Right cardiac atrium (tissue), 5 donors: ENCODE measurements at regions not wholly inside any gene's neighbourhood (a gene's known extent, or its start where the extent isn't known, plus 50 kb on each side); places are given as distances from the start of the nearest gene placed in this dataset.

Source experiments
- ATAC-seq, 2 donors: fragments of 200-7000 bp; cut with Tn5 transposase; one replicate each; pipeline versions ENCODE4 v1.8.0 to v1.9.1; 2020; ENCODE audit warnings: moderate library complexity in 2 of 2, mild to moderate bottlenecking in 1 of 2
- DNase-seq, 3 donors: peaks; one replicate each; pipeline ENCODE4 v3.0.0-alpha.2; 2020
- H3K27ac ChIP-seq: one replicate; pipeline ENCODE4 v1.5.1; 2013; ENCODE audit warnings: mild to moderate bottlenecking, low read length, control low read depth, moderate library complexity
- H3K27me3 ChIP-seq: one replicate; pipeline ENCODE4 v1.6.1; 2013; ENCODE audit not compliant: control insufficient read depth, insufficient read depth
- H3K4me1 ChIP-seq: one replicate; pipeline ENCODE4 v1.6.1; 2013; ENCODE audit warnings: low read length; ENCODE audit not compliant: control insufficient read depth, insufficient read depth
- H3K4me3 ChIP-seq: one replicate; pipeline ENCODE4 v1.5.1; 2013; ENCODE audit warnings: low read length, control low read depth
- H3K9me3 ChIP-seq: one replicate; pipeline ENCODE4 v1.6.1; 2013; ENCODE audit warnings: low read length; ENCODE audit not compliant: control insufficient read depth
- WGBS: extraction: QIAGEN DNeasy Blood & Tissue Kit; methylation state at CpG from one replicate; pipeline ENCODE4 v1.1.7; 2013; 5-methylcytosine and 5-hydroxymethylcytosine counted together
- intact Hi-C, 4 donors: fragments of 100-400 bp; cut with DNase I; formaldehyde crosslinking; loops; one replicate each; pipeline versions ENCODE4 v1.11.0 to v1.14.0; 2022 to 2023
- donor health status: healthy with polysubstance abuse.
- donor health status: DM: no; HTN: yes; CAD: no.
- donor health status: DM: no; HTN: no; CAD: no.
- donor health status: DM: no; HTN: yes; CAD: no; lungs with severe emphysema.
- donor health status: DM: yes; HTN: yes; CAD: no.

DNA sequence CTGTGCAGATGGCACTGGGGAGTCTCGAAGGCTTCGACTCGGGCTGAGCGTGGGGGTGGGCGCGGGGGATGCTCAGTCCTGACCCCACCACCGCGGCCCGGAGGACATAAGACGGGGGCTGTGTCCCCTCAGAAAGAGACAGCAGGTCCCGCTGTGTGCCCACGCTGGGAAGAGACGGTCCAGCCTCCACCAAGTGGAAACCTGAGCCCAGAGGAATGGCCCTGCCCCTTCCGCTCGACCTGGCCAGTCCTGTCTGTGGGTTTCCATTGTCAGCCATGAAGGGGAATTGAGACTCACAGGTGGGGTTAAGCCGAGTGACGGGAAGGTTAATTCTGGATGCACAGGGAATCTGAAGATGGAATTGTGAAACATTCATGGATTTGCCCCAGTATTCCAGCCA, 442.7 kb downstream of the PREX1 start:
- Histone ChIP-seq H3K4me1 (no peaks in the 10 kb centered on the region), H3K9me3 (no peaks in the 10 kb centered on the region), H3K27me3 (no peaks in the 10 kb centered on the region), H3K27ac (no peak overlapping the region), H3K4me3 (no peak overlapping the region)
- DNase-seq (no peak), ATAC-seq (no peak)
- WGBS, result 84% methylated on average over 17 of the region's 17 CpGs
- intact Hi-C loops, result no loop called here

DNA sequence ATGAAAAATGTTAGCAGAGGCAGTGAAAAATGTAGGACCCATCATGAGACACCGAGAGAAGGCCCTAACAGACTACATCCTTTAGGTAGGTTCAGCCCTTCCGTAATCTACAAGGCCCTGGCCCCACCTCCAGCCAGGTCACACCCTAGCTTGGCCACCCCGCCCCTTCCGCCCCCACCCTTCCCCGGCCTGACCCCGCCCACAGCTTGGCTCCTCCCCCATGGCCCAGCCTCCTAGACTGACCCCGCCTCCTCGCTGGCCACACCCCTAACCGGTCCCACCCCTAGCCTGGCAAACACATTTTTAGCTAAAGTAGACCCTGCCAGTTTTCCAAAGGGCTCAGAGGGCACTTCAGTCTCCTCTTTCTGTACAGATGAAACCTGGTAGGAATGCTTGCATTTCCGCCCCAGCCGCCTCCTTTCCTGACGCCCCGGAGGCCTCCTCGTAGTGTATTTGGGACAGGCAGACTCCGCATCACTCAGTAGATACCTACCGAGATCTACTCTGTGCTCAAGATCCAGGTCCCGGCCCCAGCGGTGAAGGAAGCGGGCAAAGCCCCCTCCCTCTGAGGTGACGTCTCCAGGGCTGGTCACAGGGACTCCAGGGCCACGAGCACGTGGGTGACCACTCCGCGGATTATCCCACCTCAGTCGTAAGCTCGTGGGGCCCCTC, 443.5 kb downstream of the PREX1 start:
- WGBS, result 71% methylated on average over 26 of the region's 26 CpGs
- Histone ChIP-seq H3K27me3 (no peaks in the 10 kb centered on the region), H3K4me1 (no peaks in the 10 kb centered on the region), H3K4me3 (no peak overlapping the region), H3K27ac (no peak overlapping the region), H3K9me3 (no peaks in the 10 kb centered on the region)
- intact Hi-C loops, result no loop called here
- DNase-seq (no peak), ATAC-seq (peak in 1 of 2 donors; percentile 74)

DNA sequence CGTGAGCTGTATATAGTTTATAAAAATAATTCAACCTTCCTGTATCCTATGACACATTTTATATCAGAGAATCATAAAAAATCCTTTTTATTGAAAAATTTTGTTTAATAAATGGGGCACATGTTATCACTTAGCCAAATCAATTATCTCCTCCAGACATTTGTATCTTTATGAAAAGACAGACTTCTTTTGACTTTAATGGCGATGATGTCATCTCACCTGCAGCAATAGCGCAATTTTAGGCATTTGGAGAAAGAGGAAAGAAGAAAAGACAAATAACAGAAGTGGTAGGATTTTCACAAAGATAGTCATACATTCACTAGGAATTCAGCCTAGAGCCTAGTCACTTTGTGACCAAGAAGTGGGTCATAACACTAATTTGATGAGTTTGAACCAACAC, 444.5 kb downstream of the PREX1 start:
- Histone ChIP-seq H3K9me3 (no peaks in the 10 kb centered on the region), H3K27ac (no peak overlapping the region), H3K4me1 (no peaks in the 10 kb centered on the region), H3K27me3 (no peaks in the 10 kb centered on the region), H3K4me3 (no peak overlapping the region)
- intact Hi-C loops, result no loop called here
- WGBS, result 95% methylated on average over 3 of the region's 3 CpGs
- ATAC-seq (no peak), DNase-seq (no peak)

DNA sequence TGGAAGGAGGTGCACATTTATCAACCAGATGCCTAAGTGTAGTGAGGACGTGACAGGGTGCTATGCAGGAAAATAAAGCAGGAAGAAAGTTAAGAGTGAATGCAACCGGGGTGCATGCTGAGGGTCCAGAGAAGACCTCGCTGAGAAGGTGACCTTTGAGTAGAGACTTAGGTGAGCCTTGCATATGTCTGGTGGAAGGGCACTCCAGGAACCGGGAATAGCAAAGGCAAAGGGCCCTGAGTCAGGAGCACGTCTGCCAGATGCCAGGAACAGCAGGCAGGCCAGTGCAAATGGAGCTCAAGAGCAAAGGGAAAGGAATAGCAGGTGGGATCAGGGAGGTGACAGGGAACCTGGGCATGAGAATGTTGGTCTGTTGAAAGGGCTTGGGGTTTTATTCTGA, 445.5 kb downstream of the PREX1 start:
- ATAC-seq (no peak), DNase-seq (no peak)
- intact Hi-C loops, result no loop called here
- Histone ChIP-seq H3K27me3 (no peaks in the 10 kb centered on the region), H3K9me3 (no peaks in the 10 kb centered on the region), H3K4me3 (no peak overlapping the region), H3K27ac (no peak overlapping the region), H3K4me1 (no peaks in the 10 kb centered on the region)
- WGBS, result 88% methylated on average over 5 of the region's 5 CpGs

DNA sequence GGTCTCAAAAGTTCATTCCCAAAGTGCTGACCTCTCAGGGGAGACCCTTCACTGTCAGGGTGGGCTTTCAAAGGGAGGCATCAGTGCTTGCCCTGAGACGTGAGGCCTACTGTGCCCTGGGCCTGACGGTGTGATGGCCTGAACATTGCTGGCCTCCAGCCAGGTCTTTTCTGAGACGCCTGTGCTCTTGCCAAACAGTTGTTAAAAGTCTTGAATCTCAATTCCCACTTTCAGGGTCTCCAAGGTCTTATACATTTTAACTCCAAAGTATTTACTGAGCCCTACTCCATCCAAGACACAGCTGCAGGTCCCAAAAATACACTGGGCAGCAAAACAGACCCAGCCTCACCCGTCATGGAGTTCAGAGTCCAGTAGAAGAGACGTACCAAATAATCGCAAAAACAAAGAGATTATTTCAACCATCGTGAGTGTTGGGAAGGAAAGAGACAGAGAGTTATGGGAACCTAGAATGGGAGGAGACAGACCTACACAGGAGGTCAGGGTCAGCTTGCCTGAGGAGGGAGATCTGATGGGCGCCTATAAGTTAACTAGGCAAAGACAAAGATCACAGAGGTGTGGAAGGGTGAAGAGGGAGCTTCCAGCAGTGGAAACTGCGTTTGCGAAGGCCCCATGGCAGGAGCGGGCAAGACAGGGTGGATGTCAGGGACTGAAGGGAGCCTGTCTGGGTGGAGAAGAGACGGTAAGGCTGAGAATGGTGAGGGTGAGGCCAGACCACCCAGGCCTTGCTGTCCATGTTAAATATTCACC, 446.3 kb downstream of the PREX1 start:
- ATAC-seq (peak in 1 of 2 donors; percentile 19), DNase-seq (no peak)
- Histone ChIP-seq H3K27me3 (no peaks in the 10 kb centered on the region), H3K4me1 (no peaks in the 10 kb centered on the region), H3K9me3 (no peaks in the 10 kb centered on the region), H3K4me3 (no peak overlapping the region), H3K27ac (no peak overlapping the region)
- intact Hi-C loops, result no loop called here
- WGBS, result 69% methylated on average over 12 of the region's 12 CpGs

DNA sequence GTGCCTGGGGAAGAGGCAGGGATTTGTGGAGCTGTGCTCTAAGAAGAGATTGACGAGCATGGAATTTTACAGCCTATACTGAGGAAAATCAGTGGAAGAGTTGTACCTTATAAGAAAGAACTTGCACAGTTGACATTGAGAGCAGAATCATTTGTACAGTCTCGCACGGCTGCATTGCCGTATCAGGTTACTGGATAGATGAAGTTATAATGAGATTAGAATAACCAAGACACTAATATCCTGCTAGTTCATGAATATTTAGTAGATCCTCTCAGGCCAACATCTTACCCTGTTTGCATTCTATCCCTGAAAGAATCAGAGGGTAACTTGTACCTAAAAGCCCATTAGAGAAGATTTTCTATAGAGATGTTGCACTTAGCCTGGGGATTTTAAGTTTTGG, 447.1 kb downstream of the PREX1 start:
- Histone ChIP-seq H3K27ac (no peak overlapping the region), H3K4me3 (no peak overlapping the region), H3K4me1 (no peaks in the 10 kb centered on the region), H3K9me3 (no peaks in the 10 kb centered on the region), H3K27me3 (no peaks in the 10 kb centered on the region)
- WGBS, result 97% methylated on average over 4 of the region's 4 CpGs
- intact Hi-C loops, result no loop called here
- ATAC-seq, result no peak
- DNase-seq, result no peak

DNA sequence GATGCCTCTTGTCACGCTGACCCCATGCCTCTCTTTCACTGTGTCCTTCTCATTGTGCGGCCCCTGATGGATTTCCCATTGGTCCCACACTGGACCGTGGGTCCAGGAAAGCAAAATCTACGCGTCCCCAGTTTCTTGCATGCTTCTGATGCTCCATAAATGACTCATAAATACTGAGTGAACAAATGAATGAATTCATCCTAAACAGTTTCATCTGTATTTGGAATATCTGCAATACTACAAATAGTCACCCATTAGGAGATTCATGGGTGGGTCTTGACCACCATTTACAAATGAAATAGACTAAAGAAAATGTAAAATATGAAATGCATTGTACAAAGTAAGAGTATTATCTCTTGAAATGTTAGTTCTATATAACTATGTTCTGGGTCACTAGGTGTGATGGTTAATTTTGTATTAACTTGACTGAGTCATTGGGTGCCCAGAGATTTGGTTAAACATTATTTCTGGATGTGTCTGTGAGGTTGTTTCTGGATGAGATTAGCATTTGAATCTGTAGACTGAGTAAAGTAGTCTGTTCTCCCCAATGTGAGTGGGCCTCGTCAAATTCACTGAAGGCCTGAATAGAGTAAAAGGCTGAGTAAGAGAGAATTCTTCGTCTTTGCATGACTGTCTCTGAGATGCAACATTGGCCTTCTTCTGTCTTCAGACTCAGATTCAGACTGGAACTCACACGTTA, 448.7 kb downstream of the PREX1 start:
- Histone ChIP-seq H3K27ac (no peak overlapping the region), H3K27me3 (no peaks in the 10 kb centered on the region), H3K4me3 (no peak overlapping the region), H3K4me1 (no peaks in the 10 kb centered on the region), H3K9me3 (no peaks in the 10 kb centered on the region)
- whole genome bisulfite sequencing, result 97% methylated on average over 8 of the region's 8 CpGs
- no peak for ATAC-seq
- intact Hi-C loops, result no loop called here
- DNase-seq, result no peak

DNA sequence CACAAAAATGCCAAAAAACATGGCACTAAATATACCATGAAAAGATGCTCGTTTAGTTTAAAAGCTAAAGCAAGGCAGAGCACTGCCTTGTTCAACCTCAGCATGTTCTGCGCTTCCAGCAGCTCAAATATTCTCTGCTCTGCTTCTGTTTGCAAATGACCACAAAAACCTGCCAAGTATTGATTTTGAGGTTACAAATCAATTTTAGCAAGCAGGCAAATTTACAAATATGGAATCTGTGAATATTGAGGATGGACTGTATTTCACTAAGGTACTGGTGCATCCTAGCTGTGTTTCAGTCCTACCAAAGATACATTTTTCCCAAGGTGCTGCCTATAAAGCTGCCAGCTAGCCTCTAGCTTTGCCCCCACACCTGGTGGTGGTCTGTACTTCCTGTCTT, 449.9 kb downstream of the PREX1 start:
- Histone ChIP-seq H3K4me1 (peaks cover 2% of the 10 kb centered on the region), H3K9me3 (no peaks in the 10 kb centered on the region), H3K4me3 (no peak overlapping the region), H3K27me3 (no peaks in the 10 kb centered on the region), H3K27ac (no peak overlapping the region)
- WGBS, result 90% methylated on average over 2 of the region's 2 CpGs
- DNase-seq, result no peak
- intact Hi-C loops, result no loop called here
- ATAC-seq, result no peak

DNA sequence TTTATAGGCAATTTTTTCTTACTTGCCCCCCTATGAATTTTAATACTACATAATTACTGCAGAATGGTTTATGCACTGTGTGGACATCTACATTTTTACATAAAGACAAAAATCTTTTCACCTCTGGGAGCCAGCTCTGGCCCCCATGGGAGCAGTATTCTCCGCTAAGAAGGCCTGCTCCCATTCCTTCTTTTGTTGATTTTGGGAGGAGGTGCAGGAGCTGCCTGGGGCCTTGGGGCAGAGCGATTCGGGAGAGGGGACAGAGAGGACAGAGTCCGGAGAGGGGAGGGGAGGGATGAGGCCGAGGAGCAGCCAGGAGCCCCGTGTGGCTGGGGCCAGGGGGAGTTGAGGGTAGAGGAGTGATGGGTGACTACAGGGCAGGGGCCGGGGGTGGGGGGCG, 452.0 kb downstream of the PREX1 start:
- no peak for ATAC-seq
- intact Hi-C loops, result no loop called here
- DNase-seq, result no peak
- Histone ChIP-seq H3K27ac (no peak overlapping the region), H3K4me1 (peaks cover 2% of the 10 kb centered on the region), H3K4me3 (no peak overlapping the region), H3K27me3 (no peaks in the 10 kb centered on the region), H3K9me3 (no peaks in the 10 kb centered on the region)
- WGBS, result 83% methylated on average over 8 of the region's 8 CpGs

DNA sequence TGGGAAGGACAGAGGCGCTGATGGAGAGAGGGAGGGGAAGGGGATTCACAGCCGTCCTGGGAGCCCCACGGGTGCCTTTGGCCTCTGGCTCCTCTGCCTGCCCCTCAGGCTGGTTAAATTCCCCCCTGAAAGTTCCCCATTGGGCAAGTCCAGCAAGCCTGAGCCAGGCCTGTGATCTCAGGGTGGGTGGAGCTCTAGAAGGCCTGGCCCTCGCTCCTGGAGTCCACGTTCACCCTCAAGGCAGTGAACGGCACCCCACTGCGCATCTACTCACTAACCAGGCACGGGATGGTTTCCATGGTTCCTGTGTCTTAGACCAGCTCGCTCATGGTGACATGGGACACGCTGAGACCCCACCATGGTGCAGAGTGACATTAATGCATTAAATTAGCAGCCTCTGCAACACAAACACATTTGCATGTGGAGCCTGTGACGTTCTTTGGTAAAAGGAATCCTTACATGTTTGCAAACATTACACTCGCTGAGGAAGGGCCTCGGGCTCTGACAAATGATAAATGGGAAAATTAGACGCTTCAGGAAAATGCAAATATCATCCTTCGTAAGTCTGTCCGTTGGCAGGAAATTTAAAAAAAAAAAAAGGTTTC, 452.7 kb downstream of the PREX1 start:
- no peak for DNase-seq
- WGBS, result 80% methylated on average over 16 of the region's 16 CpGs
- Histone ChIP-seq H3K9me3 (no peaks in the 10 kb centered on the region), H3K4me1 (peaks cover 2% of the 10 kb centered on the region), H3K27ac (peak overlapping the region; percentile 42), H3K4me3 (no peak overlapping the region), H3K27me3 (no peaks in the 10 kb centered on the region)
- intact Hi-C loops, result no loop called here
- no peak for ATAC-seq
